ENCODE measurements at regions not wholly inside any gene's neighbourhood (a gene's known extent, or its start where the extent isn't known, plus 50 kb on each side); places are given as distances from the start of the nearest gene placed in this dataset.
A peak's percentile ranks its signal among the peaks of the same experiment; 100 is the strongest.

DNA sequence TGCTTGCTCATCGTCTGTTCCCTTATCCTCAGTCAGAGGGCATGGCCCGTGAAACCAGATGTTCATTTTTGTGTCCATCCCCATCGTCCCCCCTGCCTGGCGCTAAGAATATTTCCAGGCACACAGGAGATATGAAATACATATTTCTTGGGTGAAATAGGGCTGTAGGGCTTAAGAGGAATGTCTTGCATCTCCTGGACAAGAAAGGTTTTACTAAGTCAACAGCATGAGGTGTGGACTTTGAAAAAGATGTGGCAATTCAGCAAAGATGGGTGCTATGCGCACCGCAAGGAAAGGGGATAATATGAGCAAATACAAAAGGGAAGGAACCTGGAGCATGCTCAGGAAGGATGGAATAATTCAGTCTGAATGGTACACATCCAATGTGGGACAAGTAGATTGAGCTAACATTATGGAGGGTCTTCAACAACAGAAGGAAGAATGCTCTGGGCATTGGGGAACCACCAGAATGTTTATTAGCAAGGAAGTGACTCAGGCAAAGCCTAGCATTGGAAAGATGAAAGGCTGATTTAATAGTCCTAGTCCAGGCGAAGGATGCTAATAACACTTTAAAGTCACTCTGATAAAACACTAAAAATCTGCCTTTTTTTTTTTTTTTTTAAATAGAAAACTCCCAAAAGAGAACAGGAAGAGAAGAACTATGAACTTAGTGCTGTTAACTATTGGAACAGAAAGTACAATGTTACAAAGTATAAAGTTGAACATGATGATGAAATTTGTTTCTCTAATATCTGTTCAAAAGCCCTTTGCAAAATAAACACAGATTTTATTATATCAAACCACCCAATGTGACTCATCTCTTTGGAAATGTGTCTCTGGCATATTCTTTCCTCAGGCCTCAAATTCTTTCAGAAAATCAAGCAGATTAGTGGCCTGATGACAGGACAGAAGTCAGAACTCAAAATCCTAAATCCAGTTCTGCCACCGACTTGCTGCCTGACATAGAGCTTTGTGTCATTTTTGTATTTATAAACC is 449.5 kb downstream of the BCAT1 start:
- intact Hi-C loops (cut with micrococcal nuclease) (no loop called here), in situ Hi-C loops (cut with MboI; ENCODE audit: low sequenced_read_pairs) (no loop called here), dilution Hi-C loops (cut with HindIII; ENCODE audit: low sequenced_read_pairs, unreplicated experiment) (no loop called here)
- no peak overlapping the region for H2AFZ ChIP-seq (replicated peaks; ENCODE audit: low read length, poor library complexity)
- ChIA-PET POLR2A (ENCODE audit: unreplicated experiment) (no interaction called here), CTCF (no interaction called here)
- no peak overlapping the region for H2AK9ac ChIP-seq (replicated peaks; ENCODE audit: low read depth, low read length, poor library complexity)
- H3K4me3 ChIP-seq (ENCODE audit: insufficient read depth, low read depth, low read length), result no peak overlapping the region
- peak overlapping the region; percentile 41; the same call in 2 of the 3 replicates for H2BK15ac ChIP-seq (ENCODE audit: low read depth, low read length)
- peak; percentile 60 for ATAC-seq (ENCODE audit: low read depth)
- H4K20me1 ChIP-seq (ENCODE audit: insufficient read depth, low read length), result no peaks in the 10 kb centered on the region
- no peaks in the 10 kb centered on the region for H3K36me3 ChIP-seq (ENCODE audit: control insufficient read depth, insufficient read depth, low read length)
- peak overlapping the region; percentile 76 for H2BK5ac ChIP-seq (ENCODE audit: low read depth, low read length, poor library complexity, severe bottlenecking)
- H3K9me3 ChIP-seq (ENCODE audit: control insufficient read depth, insufficient read depth, low read length), result no peaks in the 10 kb centered on the region
- H4K5ac ChIP-seq (ENCODE audit: low read depth, low read length), result peak overlapping the region; percentile 5
- TF ChIP-seq FOS (IDR thresholded peaks at IDR 0.05; ENCODE audit: low read depth, low read length) (peak; percentile 57; the same call in 1 of the 2 replicates), MAFK (IDR thresholded peaks at IDR 0.05; ENCODE audit: low read depth, low read length) (no peak), RCOR1 (IDR thresholded peaks at IDR 0.05; ENCODE audit: insufficient replicate concordance, low read length) (no peak), POLR2A (IDR thresholded peaks at IDR 0.05; ENCODE audit: low read depth, low read length) (no peak), MXI1 (IDR thresholded peaks at IDR 0.05; ENCODE audit: borderline replicate concordance, low read depth, low read length) (no peak), CEBPB (IDR thresholded peaks at IDR 0.05; ENCODE audit: low read depth, low read length) (peak; percentile 68), BHLHE40 (IDR thresholded peaks at IDR 0.05; ENCODE audit: low read depth, low read length) (no peak), MAZ (IDR thresholded peaks at IDR 0.05; ENCODE audit: borderline replicate concordance, low read depth, low read length) (no peak)
- TF ChIP-seq, protein P1, sequence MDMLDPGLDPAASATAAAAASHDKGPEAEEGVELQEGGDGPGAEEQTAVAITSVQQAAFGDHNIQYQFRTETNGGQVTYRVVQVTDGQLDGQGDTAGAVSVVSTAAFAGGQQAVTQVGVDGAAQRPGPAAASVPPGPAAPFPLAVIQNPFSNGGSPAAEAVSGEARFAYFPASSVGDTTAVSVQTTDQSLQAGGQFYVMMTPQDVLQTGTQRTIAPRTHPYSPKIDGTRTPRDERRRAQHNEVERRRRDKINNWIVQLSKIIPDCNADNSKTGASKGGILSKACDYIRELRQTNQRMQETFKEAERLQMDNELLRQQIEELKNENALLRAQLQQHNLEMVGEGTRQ (IDR thresholded peaks at IDR 0.05; ENCODE audit: low read depth, low read length), result no peak
- TF ChIP-seq, protein P2, sequence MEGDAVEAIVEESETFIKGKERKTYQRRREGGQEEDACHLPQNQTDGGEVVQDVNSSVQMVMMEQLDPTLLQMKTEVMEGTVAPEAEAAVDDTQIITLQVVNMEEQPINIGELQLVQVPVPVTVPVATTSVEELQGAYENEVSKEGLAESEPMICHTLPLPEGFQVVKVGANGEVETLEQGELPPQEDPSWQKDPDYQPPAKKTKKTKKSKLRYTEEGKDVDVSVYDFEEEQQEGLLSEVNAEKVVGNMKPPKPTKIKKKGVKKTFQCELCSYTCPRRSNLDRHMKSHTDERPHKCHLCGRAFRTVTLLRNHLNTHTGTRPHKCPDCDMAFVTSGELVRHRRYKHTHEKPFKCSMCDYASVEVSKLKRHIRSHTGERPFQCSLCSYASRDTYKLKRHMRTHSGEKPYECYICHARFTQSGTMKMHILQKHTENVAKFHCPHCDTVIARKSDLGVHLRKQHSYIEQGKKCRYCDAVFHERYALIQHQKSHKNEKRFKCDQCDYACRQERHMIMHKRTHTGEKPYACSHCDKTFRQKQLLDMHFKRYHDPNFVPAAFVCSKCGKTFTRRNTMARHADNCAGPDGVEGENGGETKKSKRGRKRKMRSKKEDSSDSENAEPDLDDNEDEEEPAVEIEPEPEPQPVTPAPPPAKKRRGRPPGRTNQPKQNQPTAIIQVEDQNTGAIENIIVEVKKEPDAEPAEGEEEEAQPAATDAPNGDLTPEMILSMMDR (conservative IDR thresholded peaks at IDR 0.05; ENCODE audit: low read depth, low read length), result no peak
- no peak overlapping the region; the same call in 1 of the 2 replicates for H3K9ac ChIP-seq (ENCODE audit: low read depth, low read length)
- H2AK5ac ChIP-seq (ENCODE audit: low read depth, low read length), result peak overlapping the region; percentile 60
- H2BK120ac ChIP-seq (ENCODE audit: low read depth, low read length), result peak overlapping the region; percentile 63
- peak; percentile 79 for DNase-seq
- peak overlapping the region; percentile 33 for H2BK20ac ChIP-seq (ENCODE audit: low read depth, low read length)
- BruUV-seq (replicated peaks), result no TSS peak
- no peaks in the 10 kb centered on the region for H3K27me3 ChIP-seq (ENCODE audit: control insufficient read depth, insufficient read depth, low read length)
- H3K56ac ChIP-seq (ENCODE audit: extremely low read depth, insufficient read depth, low read length), result peak overlapping the region; percentile 37; the same call in 1 of the 2 replicates
- H3K27ac ChIP-seq (ENCODE audit: insufficient read depth, low read length), result peak overlapping the region; percentile 66; the same call in 1 of the 2 replicates
- H3K4ac ChIP-seq (ENCODE audit: low read depth, low read length), result peak overlapping the region; percentile 56
- H3K4me2 ChIP-seq (ENCODE audit: low read depth, low read length), result peak overlapping the region; percentile 99
- peaks cover 9% of the 10 kb centered on the region for H3K9me1 ChIP-seq (ENCODE audit: insufficient read depth, low read length)
- peaks cover 16% of the 10 kb centered on the region for H3K4me1 ChIP-seq (ENCODE audit: control insufficient read depth, insufficient read depth, low read length)
- peak overlapping the region; percentile 27 for H3K14ac ChIP-seq (replicated peaks; ENCODE audit: low read depth, low read length)
- 95% methylated on average over 2 of the region's 8 CpGs; no CpG with 5 or more reads in 1 of the 2 experiments for WGBS, 2 experiments (ENCODE audit: extremely low coverage in 2 of 2, insufficient read length in 1 of 2)
- H4K91ac ChIP-seq (ENCODE audit: insufficient read depth, low read depth, low read length), result peak overlapping the region; percentile 40; the same call in 1 of the 2 replicates
- H4K8ac ChIP-seq (ENCODE audit: low read depth in 2 of 2, low read length in 2 of 2), result peak overlapping the region; percentile 40 to 48
- H3K23ac ChIP-seq (ENCODE audit: low read depth, low read length), result peak overlapping the region; percentile 20
- peak overlapping the region; percentile 94 for H3K18ac ChIP-seq (ENCODE audit: low read depth, low read length)
- H3K79me1 ChIP-seq (ENCODE audit: low read depth in 1 of 2, low read length in 2 of 2), result peaks cover 14 to 50% of the 10 kb centered on the region in 2 experiments

All from IMR-90 (cell line).